OCI-LY3 (cell line): ENCODE measurements at regions not wholly inside any gene's neighbourhood (a gene's known extent, or its start where the extent isn't known, plus 50 kb on each side); places are given as distances from the start of the nearest gene placed in this dataset.

Experiments used
- EZH2phosphoT487 ChIP-seq: fragments of 200-600 bp; shearing (Covaris generic); IDR thresholded peaks from 2 replicates; pipeline ENCODE4 v1.6.1; 2018; ENCODE audit warnings: antibody characterized with exemption, mixed run types, low read depth
- TF ChIP-seq, protein P1 (sequence below): fragments of 200-600, 300-600 bp; sonication (generic); IDR thresholded peaks from 2 replicates; pipeline ENCODE4 v1.5.1; 2014; ENCODE audit warnings: antibody characterized with exemption, low read length, low read depth

- TF ChIP-seq, protein P1, sequence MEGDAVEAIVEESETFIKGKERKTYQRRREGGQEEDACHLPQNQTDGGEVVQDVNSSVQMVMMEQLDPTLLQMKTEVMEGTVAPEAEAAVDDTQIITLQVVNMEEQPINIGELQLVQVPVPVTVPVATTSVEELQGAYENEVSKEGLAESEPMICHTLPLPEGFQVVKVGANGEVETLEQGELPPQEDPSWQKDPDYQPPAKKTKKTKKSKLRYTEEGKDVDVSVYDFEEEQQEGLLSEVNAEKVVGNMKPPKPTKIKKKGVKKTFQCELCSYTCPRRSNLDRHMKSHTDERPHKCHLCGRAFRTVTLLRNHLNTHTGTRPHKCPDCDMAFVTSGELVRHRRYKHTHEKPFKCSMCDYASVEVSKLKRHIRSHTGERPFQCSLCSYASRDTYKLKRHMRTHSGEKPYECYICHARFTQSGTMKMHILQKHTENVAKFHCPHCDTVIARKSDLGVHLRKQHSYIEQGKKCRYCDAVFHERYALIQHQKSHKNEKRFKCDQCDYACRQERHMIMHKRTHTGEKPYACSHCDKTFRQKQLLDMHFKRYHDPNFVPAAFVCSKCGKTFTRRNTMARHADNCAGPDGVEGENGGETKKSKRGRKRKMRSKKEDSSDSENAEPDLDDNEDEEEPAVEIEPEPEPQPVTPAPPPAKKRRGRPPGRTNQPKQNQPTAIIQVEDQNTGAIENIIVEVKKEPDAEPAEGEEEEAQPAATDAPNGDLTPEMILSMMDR = no peak
- TF ChIP-seq EZH2phosphoT487 = no peak
Observed at GRCh38 chr3:80564391-80564790, 796.6 kb upstream of the ROBO1 start.
